Renal cortical epithelial cell (primary cell): ENCODE measurements at regions not wholly inside any gene's neighbourhood (a gene's known extent, or its start where the extent isn't known, plus 50 kb on each side); places are given as distances from the start of the nearest gene placed in this dataset.
"Not testable (repeated sequence)": the region's sequence is repeated elsewhere in the genome, so short reads cannot be mapped to it uniquely, and the experiment has no call there.

ENCODE experiments used
- DNase-seq: peaks from one replicate; pipeline ENCODE4 v3.0.0-alpha.2; 2011; ENCODE audit warnings: low read depth

GRCh38 chr1:146641534-146641933 is 296.6 kb upstream of the NBPF12 start:
- not testable (repeated sequence) for DNase-seq

GRCh38 chr1:146640671-146641070 is 297.5 kb upstream of the NBPF12 start:
- DNase-seq, result not testable (repeated sequence)

GRCh38 chr1:146630302-146630701 is 307.8 kb upstream of the NBPF12 start:
- not testable (repeated sequence) for DNase-seq

GRCh38 chr1:146618582-146618981 is 319.5 kb upstream of the NBPF12 start:
- DNase-seq, result not testable (repeated sequence)

- DNase-seq, result not testable (repeated sequence)
Measured at GRCh38 chr1:146604681-146605080, 333.4 kb upstream of the NBPF12 start.

GRCh38 chr1:146600720-146601307 is 337.3 kb upstream of the NBPF12 start:
- not testable (repeated sequence) for DNase-seq

- not testable (repeated sequence) for DNase-seq
Measured at GRCh38 chr1:146599906-146600305, 338.2 kb upstream of the NBPF12 start.

GRCh38 chr1:146581229-146581628 is 352.4 kb upstream of the NOTCH2NLA start:
- DNase-seq, result not testable (repeated sequence)

GRCh38 chr1:146567541-146567940 is 338.7 kb upstream of the NOTCH2NLA start:
- not testable (repeated sequence) for DNase-seq

- DNase-seq, result not testable (repeated sequence)
Measured at GRCh38 chr1:146558032-146558431, 329.2 kb upstream of the NOTCH2NLA start.

GRCh38 chr1:146556405-146556804 is 327.6 kb upstream of the NOTCH2NLA start:
- DNase-seq, result not testable (repeated sequence)

GRCh38 chr1:146552414-146552813 is 323.6 kb upstream of the NOTCH2NLA start:
- not testable (repeated sequence) for DNase-seq

GRCh38 chr1:146548684-146549083 is 319.9 kb upstream of the NOTCH2NLA start:
- not testable (repeated sequence) for DNase-seq

- not testable (repeated sequence) for DNase-seq
Measured at GRCh38 chr1:146546189-146546588, 317.4 kb upstream of the NOTCH2NLA start.

- not testable (repeated sequence) for DNase-seq
Measured at GRCh38 chr1:146537775-146538373, 309.1 kb upstream of the NOTCH2NLA start.

GRCh38 chr1:146536028-146536427 is 307.2 kb upstream of the NOTCH2NLA start:
- not testable (repeated sequence) for DNase-seq

GRCh38 chr1:146535575-146535974 is 306.8 kb upstream of the NOTCH2NLA start:
- not testable (repeated sequence) for DNase-seq

- not testable (repeated sequence) for DNase-seq
Measured at GRCh38 chr1:146530958-146531357, 302.1 kb upstream of the NOTCH2NLA start.

- not testable (repeated sequence) for DNase-seq
Measured at GRCh38 chr1:146522812-146523211, 294.0 kb upstream of the NOTCH2NLA start.

- DNase-seq, result not testable (repeated sequence)
Measured at GRCh38 chr1:146522345-146522744, 293.5 kb upstream of the NOTCH2NLA start.

- not testable (repeated sequence) for DNase-seq
Measured at GRCh38 chr1:146521804-146522203, 293.0 kb upstream of the NOTCH2NLA start.

- not testable (repeated sequence) for DNase-seq
Measured at GRCh38 chr1:146513754-146514153, 284.9 kb upstream of the NOTCH2NLA start.

- DNase-seq, result not testable (repeated sequence)
Measured at GRCh38 chr1:146511047-146511777, 282.4 kb upstream of the NOTCH2NLA start.
